H1 (cell line): ENCODE measurements at regions not wholly inside any gene's neighbourhood (a gene's known extent, or its start where the extent isn't known, plus 50 kb on each side); places are given as distances from the start of the nearest gene placed in this dataset.

Experiments
- CTCF ChIA-PET: fragments of 300-600 bp; sonication (Branson Sonifier 250); formaldehyde crosslinking; loops from one replicate; lab custom pipeline; 2021; ENCODE audit not compliant: partially characterized antibody; lab: Charles Lee
- POLR2A ChIA-PET: fragments of 300-600 bp; sonication (Branson Sonifier 250); formaldehyde crosslinking; loops from one replicate; lab custom pipeline; 2021; ENCODE audit warnings: inconsistent platforms; ENCODE audit not compliant: partially characterized antibody; lab: Charles Lee
- DNase-seq, 2 experiments: peaks; one replicate each; pipeline versions ENCODE4 v3.0.0 to v3.0.0-alpha.2; 2010 to 2022; ENCODE audit warnings: low spot score in 2 of 2, low read depth in 1 of 2, mixed read lengths in 1 of 2
- FAIRE-seq: peaks from 2 replicates; lab custom pipeline; 2011; peaks lifted over from hg19 to GRCh38; lab: Jason Lieb, UNC
- H2AFZ ChIP-seq: 2 replicates; pipeline ENCODE4 v1.8.1; 2012; ENCODE audit warnings: low read length, inconsistent platforms
- H2AK5ac ChIP-seq: 2 replicates; pipeline ENCODE4 v1.6.1; 2013; ENCODE audit warnings: low read depth, low read length
- H2BK120ac ChIP-seq: replicated peaks from 2 replicates; pipeline ENCODE3; 2013; ENCODE audit warnings: low read depth, low read length, inconsistent platforms
- H2BK12ac ChIP-seq: 2 replicates; pipeline ENCODE4 v1.6.1; 2013; ENCODE audit warnings: low read depth, low read length
- H2BK15ac ChIP-seq: 2 replicates; pipeline ENCODE4 v1.6.1; 2013; ENCODE audit warnings: low read length
- H2BK20ac ChIP-seq: 2 replicates; pipeline ENCODE4 v1.6.1; 2013; ENCODE audit warnings: low read length
- H2BK5ac ChIP-seq: 2 replicates; pipeline ENCODE4 v1.6.1; 2013; ENCODE audit warnings: low read depth, low read length
- H3K14ac ChIP-seq: 2 replicates; pipeline ENCODE4 v1.6.1; 2013; ENCODE audit warnings: inconsistent platforms; ENCODE audit not compliant: insufficient read length
- H3K18ac ChIP-seq: 2 replicates; pipeline ENCODE4 v1.6.1; 2013; ENCODE audit warnings: low read length; ENCODE audit errors: extremely low read depth
- H3K23ac ChIP-seq: 2 replicates; pipeline ENCODE4 v1.6.1; 2013; ENCODE audit warnings: inconsistent platforms; ENCODE audit not compliant: insufficient read length
- H3K23me2 ChIP-seq: 2 replicates; pipeline ENCODE4 v1.6.1; 2013; ENCODE audit warnings: low read depth, low read length
- H3K27ac ChIP-seq: 2 replicates; pipeline ENCODE4 v1.6.1; 2011; ENCODE audit warnings: low read depth, low read length, inconsistent platforms
- H3K27me3 ChIP-seq, 4 experiments: replicated peaks in 1 of 4; 1 replicate in 1 of 4; 2 replicates in 3 of 4; pipeline versions ENCODE4 v1.6.1 to v1.8.1; 2011 to 2013; ENCODE audit warnings: low read length in 3 of 4, mild to moderate bottlenecking in 3 of 4, inconsistent platforms in 2 of 4, mixed read lengths in 2 of 4, moderate library complexity in 1 of 4; ENCODE audit not compliant: control insufficient read depth in 3 of 4, insufficient read depth in 3 of 4; ENCODE audit errors: extremely low read depth in 1 of 4
- H3K36me3 ChIP-seq, 4 experiments: 2 replicates each; pipeline versions ENCODE4 v1.6.1 to v1.8.1; 2011 to 2013; ENCODE audit warnings: mild to moderate bottlenecking in 4 of 4, low read length in 3 of 4, moderate library complexity in 2 of 4, control low read depth in 1 of 4, inconsistent platforms in 1 of 4; ENCODE audit not compliant: insufficient read depth in 4 of 4, control insufficient read depth in 2 of 4
- H3K4ac ChIP-seq: replicated peaks from 2 replicates; pipeline ENCODE3; 2013; ENCODE audit warnings: low read length, low read depth, mixed read lengths, inconsistent platforms; ENCODE audit not compliant: insufficient read length
- H3K4me1 ChIP-seq, 4 experiments: replicated peaks in 1 of 4; 1 replicate in 1 of 4; 2 replicates in 3 of 4; pipeline versions ENCODE4 v1.6.1 to v1.8.1; 2011 to 2013; ENCODE audit warnings: low read length in 3 of 4, inconsistent platforms in 2 of 4, mixed read lengths in 1 of 4; ENCODE audit not compliant: insufficient read depth in 4 of 4, control insufficient read depth in 3 of 4
- H3K4me2 ChIP-seq, 2 experiments: 2 replicates each; pipeline versions ENCODE4 v1.6.1 to v1.8.1; 2011 to 2013; ENCODE audit warnings: low read depth in 2 of 2, low read length in 2 of 2, control low read depth in 1 of 2, inconsistent platforms in 1 of 2, mild to moderate bottlenecking in 1 of 2; ENCODE audit not compliant: insufficient read depth in 1 of 2
- H3K4me3 ChIP-seq, 4 experiments: fragments of 200-600, 300-600 bp in 1 of 4; sonication (generic), shearing (Covaris generic), sonication (Bioruptor Twin) in 1 of 4; 2 replicates each; pipeline versions ENCODE4 v1.5.1 to v1.8.1; 2011 to 2016; ENCODE audit warnings: low read length in 4 of 4, low read depth in 3 of 4, control low read depth in 2 of 4, inconsistent platforms in 2 of 4, mild to moderate bottlenecking in 2 of 4, mixed read lengths in 1 of 4, moderate library complexity in 1 of 4; ENCODE audit not compliant: insufficient read depth in 2 of 4; ENCODE audit errors: extremely low read depth in 1 of 4
- H3K56ac ChIP-seq: replicated peaks from 2 replicates; pipeline ENCODE3; 2013; ENCODE audit warnings: low read depth, mild to moderate bottlenecking, mixed read lengths, low read length, inconsistent platforms; ENCODE audit not compliant: insufficient read length
- H3K79me1 ChIP-seq: 2 replicates; pipeline ENCODE4 v1.6.1; 2013; ENCODE audit warnings: low read depth, low read length, control low read depth
- H3K79me2 ChIP-seq, 2 experiments: 2 replicates each; pipeline versions ENCODE4 v1.6.1 to v1.8.1; 2012 to 2013; ENCODE audit warnings: low read length in 2 of 2, mild to moderate bottlenecking in 2 of 2, inconsistent platforms in 1 of 2; ENCODE audit not compliant: insufficient read depth in 2 of 2, control insufficient read depth in 1 of 2
- H3K9ac ChIP-seq, 4 experiments: replicated peaks in 1 of 4; 1 replicate in 1 of 4; 2 replicates in 3 of 4; pipeline versions ENCODE4 v1.6.1 to v1.8.1; 2011 to 2013; ENCODE audit warnings: low read depth in 3 of 4, low read length in 3 of 4, control low read depth in 2 of 4, mild to moderate bottlenecking in 2 of 4, moderate library complexity in 2 of 4, inconsistent platforms in 1 of 4; ENCODE audit errors: extremely low read depth in 1 of 4
- H3K9me3 ChIP-seq, 2 experiments: 2 replicates each; pipeline versions ENCODE4 v1.6.1 to v1.8.1; 2012 to 2013; ENCODE audit warnings: mild to moderate bottlenecking in 2 of 2, moderate library complexity in 2 of 2, control low read depth in 1 of 2, inconsistent platforms in 1 of 2, low read depth in 1 of 2, low read length in 1 of 2, mixed read lengths in 1 of 2; ENCODE audit not compliant: insufficient read depth in 2 of 2
- H4K20me1 ChIP-seq, 2 experiments: replicated peaks in 1 of 2; 2 replicates each; pipeline versions ENCODE3 to v1.8.1; 2011 to 2013; ENCODE audit warnings: inconsistent platforms in 2 of 2, low read length in 2 of 2, mild to moderate bottlenecking in 1 of 2; ENCODE audit not compliant: insufficient read depth in 2 of 2, control insufficient read depth in 1 of 2
- H4K5ac ChIP-seq: 2 replicates; pipeline ENCODE4 v1.6.1; 2013; ENCODE audit warnings: low read length, low read depth, mixed read lengths, inconsistent platforms; ENCODE audit not compliant: insufficient read length
- H4K8ac ChIP-seq: 2 replicates; pipeline ENCODE4 v1.8.0; 2013; ENCODE audit warnings: mild to moderate bottlenecking, moderate library complexity, low read length, inconsistent platforms; ENCODE audit not compliant: insufficient read depth; ENCODE audit errors: extremely low read depth
- H4K91ac ChIP-seq: replicated peaks from 2 replicates; pipeline ENCODE3; 2013; ENCODE audit warnings: low read length, mixed read lengths, inconsistent platforms; ENCODE audit not compliant: insufficient read length
- ASH2L ChIP-seq: fragments of 200-600, 300-600 bp; sonication (generic); IDR thresholded peaks from one replicate; pipeline ENCODE4 v1.7.1; 2017; ENCODE audit warnings: low read length
- BACH1 ChIP-seq: IDR thresholded peaks from 2 replicates; pipeline ENCODE4 v1.6.1; 2012; ENCODE audit warnings: low read length, improper control_type of control experiment
- CHD1 ChIP-seq: IDR thresholded peaks from 2 replicates; pipeline ENCODE4 v1.6.1; 2012; ENCODE audit warnings: low read depth, low read length, improper control_type of control experiment
- CREB1 ChIP-seq: IDR thresholded peaks from 2 replicates; pipeline ENCODE4 v1.6.1; 2012; ENCODE audit warnings: inconsistent platforms
- CTCF ChIP-seq, 3 experiments: IDR thresholded peaks; 1 replicate in 2 of 3; 2 replicates in 1 of 3; pipeline versions ENCODE4 v1.5.1 to v1.6.1; 2011; ENCODE audit warnings: low read length in 3 of 3, mild to moderate bottlenecking in 3 of 3, inconsistent platforms in 2 of 3, low read depth in 1 of 3, moderate library complexity in 1 of 3; ENCODE audit not compliant: insufficient read depth in 1 of 3; ENCODE audit errors: control extremely low read depth in 1 of 3
- EP300 ChIP-seq, 2 experiments: IDR thresholded peaks; 1 replicate in 1 of 2; 2 replicates in 1 of 2; pipeline ENCODE4 v1.6.1; 2011 to 2012; ENCODE audit warnings: low read depth in 2 of 2, low read length in 2 of 2, mild to moderate bottlenecking in 2 of 2, borderline replicate concordance in 1 of 2, inconsistent platforms in 1 of 2, moderate library complexity in 1 of 2
- HDAC2 ChIP-seq, 2 experiments: fragments of 300-600 bp in 1 of 2; sonication (generic) in 1 of 2; IDR thresholded peaks; 2 replicates each; pipeline ENCODE4 v1.6.1; 2011 to 2012; ENCODE audit warnings: low read depth in 2 of 2, low read length in 2 of 2, mild to moderate bottlenecking in 2 of 2, moderate library complexity in 2 of 2, borderline replicate concordance in 1 of 2, inconsistent platforms in 1 of 2
- RBBP5 ChIP-seq: IDR thresholded peaks from 2 replicates; pipeline ENCODE4 v1.7.1; 2012; ENCODE audit warnings: low read depth, mild to moderate bottlenecking, inconsistent platforms, low read length, moderate library complexity, borderline replicate concordance
- SIRT6 ChIP-seq: IDR thresholded peaks from one replicate; pipeline ENCODE4 v1.7.1; 2012; ENCODE audit warnings: low read length, inconsistent platforms
- SUZ12 ChIP-seq: fragments of 200-600 bp; sonication (generic); IDR thresholded peaks from 2 replicates; pipeline ENCODE4 v1.6.1; 2012; ENCODE audit warnings: mild to moderate bottlenecking, inconsistent platforms, low read length, moderate library complexity, mixed read lengths
- TBP ChIP-seq: IDR thresholded peaks from 2 replicates; pipeline ENCODE4 v1.6.1; 2011; ENCODE audit warnings: low read depth, low read length, improper control_type of control experiment
- USF2 ChIP-seq: IDR thresholded peaks from 2 replicates; pipeline ENCODE4 v1.6.1; 2011; ENCODE audit warnings: low read length, improper control_type of control experiment
- WGBS, 2 experiments: shearing (Covaris generic) in 1 of 2; methylation state at CpG; one replicate each; pipeline versions ENCODE4 v1.1.6 to v1.1.7; 2013 to 2015; ENCODE audit warnings: low lambda C conversion rate in 2 of 2, mixed read lengths in 2 of 2, inconsistent platforms in 1 of 2, low coverage in 1 of 2, missing lambda C conversion rate in 1 of 2; ENCODE audit not compliant: insufficient replicate concordance in 2 of 2, insufficient coverage in 1 of 2, insufficient read length in 1 of 2; ENCODE audit errors: extremely low coverage in 1 of 2, missing lambda C conversion rate in 1 of 2; 5-methylcytosine and 5-hydroxymethylcytosine counted together

GRCh38 chr4:58477950-58478349 is 1367.8 kb upstream of the IGFBP7 start:
- WGBS, 2 experiments = 90% methylated on average over 1 of the region's 1 CpG; no CpG with 5 or more reads in 1 of the 2 experiments
- no peak overlapping the region for H4K91ac ChIP-seq
- TF ChIP-seq CHD1 (no peak), TBP (no peak), USF2 (no peak), CTCF (IDR thresholded peaks at IDR 0.05; ENCODE audit: control extremely low read depth in 1 of 3, insufficient read depth in 1 of 3, low read depth in 1 of 3, low read length in 3 of 3) (no peak), SUZ12 (no peak), EP300 (IDR thresholded peaks at IDR 0.05; ENCODE audit: borderline replicate concordance in 1 of 2, low read depth in 2 of 2, low read length in 2 of 2) (no peak), CREB1 (no peak), ASH2L (no peak), SIRT6 (no peak), BACH1 (no peak), RBBP5 (no peak), HDAC2 (IDR thresholded peaks at IDR 0.05; ENCODE audit: borderline replicate concordance in 1 of 2, low read depth in 2 of 2, low read length in 2 of 2) (no peak)

More at GRCh38 chr4:58477950-58478349, 1367.8 kb upstream of the IGFBP7 start:
- Histone ChIP-seq H2BK120ac (no peak overlapping the region), H3K4ac (no peak overlapping the region), H3K79me2 (no peaks in the 10 kb centered on the region), H3K36me3 (no peaks in the 10 kb centered on the region), H3K27ac (no peak overlapping the region), H3K79me1 (no peaks in the 10 kb centered on the region), H3K4me3 (no peak overlapping the region), H3K9ac (no peak overlapping the region), H2BK20ac (no peak overlapping the region), H3K27me3 (no peaks in the 10 kb centered on the region), H4K20me1 (no peaks in the 10 kb centered on the region), H3K56ac (no peak overlapping the region), H3K18ac (no peak overlapping the region), H4K8ac (no peak overlapping the region), H3K4me1 (no peaks in the 10 kb centered on the region), H3K14ac (no peak overlapping the region), H2BK15ac (no peak overlapping the region), H2AFZ (0 out of 2 replicates have a peak overlapping the region, but pooled peaks have one; percentile 24), H3K23me2 (no peaks in the 10 kb centered on the region), H3K4me2 (no peak overlapping the region), H3K23ac (no peak overlapping the region), H3K9me3 (no peaks in the 10 kb centered on the region), H2BK12ac (no peak overlapping the region), H2AK5ac (no peak overlapping the region), H2BK5ac (no peak overlapping the region), H4K5ac (no peak overlapping the region)
- POLR2A ChIA-PET = no interaction called here
- no peak for DNase-seq
- FAIRE-seq = no peak
- CTCF ChIA-PET = no interaction called here
